ENCODE measurements at regions not wholly inside any gene's neighbourhood (a gene's known extent, or its start where the extent isn't known, plus 50 kb on each side); places are given as distances from the start of the nearest gene placed in this dataset.

GRCh38 chr1:108316545-108316944 is 72.7 kb upstream of the NBPF4 start:
- TF ChIP-seq CTCF (conservative IDR thresholded peaks at IDR 0.05 in 1 of 2, IDR thresholded peaks at IDR 0.05 in 1 of 2; ENCODE audit: low read depth in 1 of 2, low read length in 2 of 2) (peak; percentile 28 to 33), EZH2 (IDR thresholded peaks at IDR 0.05; ENCODE audit: low read length, missing control alignments) (no peak)

Measured in fibroblast of lung (primary cell).